GM19035 (cell line): ENCODE measurements at regions not wholly inside any gene's neighbourhood (a gene's known extent, or its start where the extent isn't known, plus 50 kb on each side); places are given as distances from the start of the nearest gene placed in this dataset.
"Not testable (repeated sequence)": the region's sequence is repeated elsewhere in the genome, so short reads cannot be mapped to it uniquely, and the experiment has no call there.

Source experiments
- ATAC-seq: cut with Tn5 transposase; IDR thresholded peaks from one replicate; pipeline ENCODE4 v1.9.1; 2021; ENCODE audit not compliant: unreplicated experiment

DNA sequence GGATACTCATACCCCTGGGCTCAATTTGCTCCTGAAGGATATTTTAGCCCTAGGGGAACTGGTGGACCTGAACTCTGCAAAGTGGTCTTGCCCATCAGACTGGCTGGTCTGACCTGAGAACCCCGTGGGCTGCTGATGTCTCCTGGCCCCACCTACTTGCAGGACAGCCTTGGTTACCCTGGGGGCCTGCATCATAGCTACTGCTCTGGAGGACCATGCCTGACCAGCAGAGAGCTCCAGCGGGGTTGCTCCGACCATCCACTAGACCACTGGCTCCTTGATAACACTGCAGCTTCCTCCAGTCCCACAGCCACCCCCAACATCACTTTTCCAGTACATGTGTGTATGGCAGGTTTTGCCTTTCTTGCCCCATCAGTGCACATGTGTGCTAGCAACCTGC is 331.6 kb upstream of the BRINP3 start:
- no peak for ATAC-seq

DNA sequence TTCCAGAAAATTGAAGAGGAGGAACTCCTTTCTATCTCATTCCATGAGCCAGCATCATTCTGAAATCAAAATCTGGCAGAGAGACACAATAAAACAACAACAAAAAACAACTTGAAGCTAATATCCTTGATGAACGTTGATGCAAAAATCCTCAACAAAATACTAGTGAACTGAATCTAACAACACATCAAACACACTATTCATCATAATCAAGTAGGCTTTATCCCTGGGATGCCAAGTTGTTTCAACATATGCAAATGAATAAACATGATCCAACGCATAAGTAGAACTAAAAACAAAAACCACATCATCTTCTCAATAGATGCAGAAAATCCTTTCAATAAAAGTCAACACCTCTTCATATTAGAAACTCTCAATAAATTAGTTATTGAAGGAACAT is 335.3 kb upstream of the BRINP3 start:
- ATAC-seq, result no peak

DNA sequence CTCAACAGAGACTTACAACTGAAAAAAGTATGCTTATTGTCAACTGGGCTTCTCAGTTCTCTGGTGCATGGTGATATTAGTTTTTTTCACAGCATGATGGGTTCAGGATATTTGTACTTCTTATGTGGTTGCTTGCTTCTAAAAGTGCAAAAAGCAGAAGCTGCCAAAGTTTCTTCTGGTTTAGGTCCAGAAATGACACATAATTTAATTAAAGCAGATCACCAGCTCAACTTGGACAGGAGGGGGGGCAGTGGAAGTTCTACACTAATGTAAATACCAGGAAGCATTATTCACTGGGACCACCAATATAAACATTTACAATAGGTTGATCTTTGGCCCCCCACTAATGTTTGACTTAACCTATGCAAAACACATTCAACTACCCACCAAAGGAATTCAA is 354.8 kb upstream of the BRINP3 start:
- ATAC-seq, result no peak

DNA sequence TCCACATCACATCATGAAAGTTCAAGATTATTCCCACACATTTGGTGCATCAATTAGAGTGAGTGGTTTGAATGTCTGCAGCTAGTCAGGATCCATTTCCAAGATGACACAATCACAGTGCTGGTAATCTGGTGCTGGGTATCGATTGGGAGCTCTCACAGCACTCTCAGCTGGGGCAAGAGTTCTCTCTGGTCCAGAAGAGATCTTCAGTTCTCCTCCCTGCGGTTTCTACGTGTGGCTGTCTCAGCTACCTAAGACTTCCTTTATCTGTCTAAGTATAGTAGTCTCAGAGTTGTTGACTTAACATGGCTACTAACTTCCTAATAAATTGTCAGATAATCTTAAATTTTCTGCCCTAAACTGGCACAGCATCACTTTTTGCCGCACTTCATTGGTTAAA is 358.0 kb upstream of the BRINP3 start:
- no peak for ATAC-seq

DNA sequence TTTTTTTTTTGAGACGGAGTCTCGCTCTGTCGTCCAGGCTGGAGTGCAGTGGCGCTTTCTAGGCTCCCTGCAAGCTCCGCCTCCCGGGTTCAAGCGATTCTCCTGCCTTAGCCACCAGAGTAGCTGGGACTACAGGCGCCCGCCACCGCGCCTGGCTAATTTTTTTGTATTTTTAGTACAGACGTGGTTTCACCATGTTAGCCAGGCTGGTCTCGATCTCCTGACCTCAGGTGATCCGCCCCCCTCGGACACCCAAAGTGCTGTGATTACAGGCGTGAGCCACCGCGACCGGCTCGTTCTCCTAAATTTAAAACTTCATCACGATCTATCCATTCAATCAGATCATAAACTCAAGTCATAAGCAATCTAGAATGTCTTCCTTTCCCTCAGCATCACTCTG is 359.5 kb upstream of the BRINP3 start:
- ATAC-seq, result not testable (repeated sequence)

DNA sequence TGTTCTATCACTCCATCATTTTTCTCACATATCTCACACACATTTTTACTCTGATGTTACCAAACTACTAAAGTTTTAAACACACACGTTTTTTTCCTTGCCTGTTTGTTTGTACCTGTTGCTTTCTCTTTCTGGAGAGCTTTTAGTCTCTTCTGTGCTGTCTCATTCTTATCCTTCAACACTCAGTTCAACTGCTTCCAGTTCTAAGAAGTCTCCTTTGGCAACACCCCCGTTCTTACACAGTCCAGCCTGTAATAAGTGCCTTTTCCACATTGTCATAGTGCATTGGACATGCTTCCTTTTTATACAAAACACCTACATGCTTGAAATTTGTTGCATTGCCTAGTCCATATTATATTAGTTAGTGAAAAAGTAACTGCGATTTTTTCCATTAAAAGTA is 360.2 kb upstream of the BRINP3 start:
- no peak for ATAC-seq

DNA sequence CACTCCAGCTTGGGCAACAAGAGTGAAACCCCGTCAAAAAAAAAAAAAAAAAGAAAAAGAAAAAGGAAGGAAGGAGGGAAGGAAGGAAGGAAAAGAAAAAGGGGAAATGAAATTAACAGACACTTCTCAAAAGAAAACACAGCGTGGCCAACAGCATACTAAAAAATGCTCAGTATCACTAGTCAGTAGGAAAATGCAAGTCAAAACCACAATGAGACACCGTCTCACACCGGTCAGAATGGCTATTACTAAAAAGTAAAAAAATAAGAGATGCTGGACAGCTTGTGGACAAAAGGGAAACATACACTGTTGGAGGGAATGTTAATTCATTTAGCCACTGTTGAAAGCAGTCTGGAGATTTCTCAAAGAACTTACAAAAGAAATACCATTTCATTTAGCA is 369.5 kb upstream of the BRINP3 start:
- no peak for ATAC-seq

DNA sequence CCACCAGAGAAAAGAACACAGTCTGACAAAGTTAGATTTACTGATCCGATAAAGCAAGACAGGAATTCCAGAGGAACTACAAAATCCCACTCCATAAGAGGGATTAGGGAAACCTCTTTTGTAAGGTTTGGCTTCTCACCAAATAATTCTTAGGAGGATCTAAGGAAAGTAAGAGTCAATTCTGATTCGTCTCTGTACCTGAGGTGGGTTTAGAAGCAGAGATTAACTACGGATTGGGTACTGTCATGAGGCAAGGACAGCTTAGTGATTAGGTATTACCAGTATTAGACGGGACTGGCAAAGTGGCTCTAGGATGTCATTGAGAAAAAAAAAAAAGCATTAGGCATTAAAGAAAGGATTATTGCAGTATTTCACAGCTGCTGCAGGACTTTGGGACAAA is 371.7 kb upstream of the BRINP3 start:
- ATAC-seq, result no peak

DNA sequence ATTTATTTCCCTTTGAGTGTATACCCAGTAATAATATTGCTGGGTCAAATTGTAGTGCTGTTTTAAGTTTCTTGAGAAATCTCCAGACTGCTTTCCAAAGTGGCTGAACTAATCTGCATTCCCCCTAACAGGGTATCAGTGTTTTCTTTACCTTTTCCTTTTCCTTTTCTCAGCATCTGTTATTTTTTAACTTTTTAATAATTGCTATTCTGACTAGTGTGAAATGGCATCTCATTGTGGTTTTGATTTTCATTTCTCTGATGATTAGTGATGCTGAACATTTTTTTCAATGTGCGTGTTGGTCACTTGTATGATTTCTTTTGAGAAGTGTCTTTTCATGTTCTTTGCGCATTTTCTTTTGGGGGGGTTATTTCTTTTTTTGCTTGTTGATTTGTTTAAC is 374.9 kb upstream of the BRINP3 start:
- ATAC-seq, result no peak

DNA sequence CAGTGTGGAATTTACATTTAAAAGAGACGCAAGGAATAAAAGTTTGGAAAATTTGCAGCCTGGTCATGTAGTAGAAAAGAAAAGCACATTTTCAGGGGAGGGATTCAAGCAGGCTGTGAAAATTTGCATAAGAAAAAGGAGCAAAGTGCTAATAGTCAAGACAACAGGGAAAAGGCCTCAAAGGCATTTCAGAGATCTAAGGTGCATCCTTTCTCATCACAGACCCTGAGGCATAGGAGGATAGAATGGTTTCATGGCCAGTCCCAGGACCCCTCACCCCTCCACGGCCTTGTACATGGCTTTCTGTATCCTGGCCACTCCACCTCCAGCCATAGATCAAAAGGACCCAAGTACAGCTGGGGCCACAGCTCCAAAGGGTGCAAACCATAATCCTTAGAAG is 380.5 kb upstream of the BRINP3 start:
- no peak for ATAC-seq

DNA sequence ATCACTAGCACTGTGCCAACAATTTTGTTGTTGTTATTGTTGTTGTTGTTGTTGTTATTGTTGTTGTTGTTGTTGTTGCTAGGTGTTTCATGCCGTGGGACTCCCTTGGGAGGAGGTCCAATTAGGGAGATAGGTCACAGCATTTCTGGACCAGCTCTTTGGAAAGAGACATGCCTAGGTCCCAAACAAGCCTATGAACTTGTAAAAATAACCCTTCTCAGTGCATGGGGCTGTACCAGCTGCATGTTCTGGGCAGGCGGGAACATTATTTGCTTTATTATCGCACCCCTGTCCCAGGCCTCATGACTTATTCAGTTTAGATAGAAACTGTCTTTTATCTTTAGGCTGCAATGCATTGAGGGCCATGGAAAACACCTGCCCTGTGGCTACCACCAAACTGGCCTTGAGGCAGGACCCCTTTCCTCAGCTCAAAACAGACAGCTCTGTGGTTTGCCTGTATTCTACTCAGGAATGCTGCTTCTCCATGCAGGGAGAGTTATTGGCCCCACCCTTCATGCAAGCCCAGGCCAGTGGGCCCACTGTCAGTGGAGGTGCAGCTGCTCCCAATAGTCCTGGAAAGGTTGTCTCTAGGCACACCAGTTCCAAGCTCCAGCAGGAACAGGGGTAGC is 386.5 kb upstream of the BRINP3 start:
- no peak for ATAC-seq

DNA sequence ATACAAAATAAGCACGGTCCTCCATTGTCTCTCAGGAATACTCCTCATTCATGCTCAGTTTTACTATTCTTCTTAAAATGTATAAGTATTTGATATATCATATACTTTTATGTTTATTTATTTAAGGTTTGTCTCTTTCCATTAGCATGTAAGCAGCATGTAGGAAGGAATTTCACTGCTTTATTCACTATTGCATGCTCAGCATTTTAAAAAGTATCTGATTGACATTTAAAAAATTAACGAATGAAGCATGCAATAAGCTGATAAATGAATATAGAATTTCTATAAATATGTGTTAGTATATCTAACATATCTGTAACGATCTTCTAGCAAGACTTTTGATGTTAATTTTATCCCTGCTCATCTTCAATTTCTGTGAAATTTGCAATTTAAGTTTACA is 402.7 kb upstream of the BRINP3 start:
- no peak for ATAC-seq

DNA sequence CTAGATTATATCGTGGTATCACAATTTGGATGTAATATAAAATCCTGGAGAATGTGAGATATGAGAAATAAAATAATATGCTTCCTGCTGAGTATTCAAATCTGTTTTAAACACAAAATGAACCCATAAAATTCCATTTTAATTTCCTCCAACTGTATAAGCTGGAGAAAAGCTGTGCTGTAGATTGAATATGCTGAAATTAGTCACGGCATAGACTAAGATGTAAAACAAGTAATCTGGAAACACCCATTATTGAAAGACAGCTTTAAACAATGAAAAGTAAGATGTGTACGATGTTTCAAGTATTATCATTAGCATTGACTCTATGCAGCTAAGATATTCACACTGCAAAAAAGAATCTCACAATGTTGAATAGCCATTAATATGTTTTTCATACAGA is 403.4 kb upstream of the BRINP3 start:
- ATAC-seq, result no peak

DNA sequence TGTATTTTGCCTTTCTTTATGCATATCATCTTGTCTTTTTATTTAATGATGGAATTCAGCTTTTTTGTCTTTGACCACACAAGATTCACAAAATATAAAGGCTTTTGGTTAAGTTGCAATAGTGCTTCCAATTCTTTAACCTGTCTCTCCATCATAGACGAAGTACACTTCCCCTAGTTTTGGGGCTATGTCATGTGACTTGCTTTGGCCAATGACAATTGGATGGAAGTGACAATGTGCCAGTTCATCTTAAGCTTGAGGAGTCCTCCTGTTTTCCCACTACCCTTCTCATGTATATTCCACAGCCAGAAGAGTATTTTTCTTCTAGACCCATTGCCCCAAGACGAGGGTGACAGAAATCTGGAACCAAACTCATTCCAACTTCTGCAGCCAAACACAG is 419.6 kb upstream of the BRINP3 start:
- ATAC-seq, result no peak

DNA sequence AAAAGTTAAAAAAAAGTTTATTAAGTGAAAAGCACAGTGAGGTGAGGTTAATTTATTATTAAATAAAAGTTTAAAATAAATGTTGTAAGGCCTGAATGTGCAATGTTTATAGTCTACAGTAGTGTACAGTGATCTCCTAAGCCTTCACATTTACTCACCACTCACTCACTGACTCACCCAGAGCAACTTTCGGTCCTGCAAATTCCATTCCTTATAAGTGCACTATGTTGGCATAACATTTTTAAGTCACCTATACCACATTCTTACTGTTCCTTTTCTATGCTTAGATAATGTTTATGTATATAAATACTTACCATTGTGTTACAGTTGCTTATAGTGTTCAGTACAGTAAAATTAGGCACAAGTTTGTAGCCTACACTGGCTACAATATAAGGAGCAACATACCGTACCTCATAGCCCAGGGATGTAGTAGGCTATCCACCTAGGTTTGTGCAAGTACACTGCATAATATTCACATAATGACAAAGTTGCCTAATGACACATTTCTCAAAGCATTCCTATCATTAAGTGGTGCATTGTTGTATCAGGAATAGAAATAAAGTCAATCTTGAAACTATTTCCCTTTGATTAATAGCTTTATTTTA is 426.5 kb upstream of the BRINP3 start:
- ATAC-seq, result no peak

DNA sequence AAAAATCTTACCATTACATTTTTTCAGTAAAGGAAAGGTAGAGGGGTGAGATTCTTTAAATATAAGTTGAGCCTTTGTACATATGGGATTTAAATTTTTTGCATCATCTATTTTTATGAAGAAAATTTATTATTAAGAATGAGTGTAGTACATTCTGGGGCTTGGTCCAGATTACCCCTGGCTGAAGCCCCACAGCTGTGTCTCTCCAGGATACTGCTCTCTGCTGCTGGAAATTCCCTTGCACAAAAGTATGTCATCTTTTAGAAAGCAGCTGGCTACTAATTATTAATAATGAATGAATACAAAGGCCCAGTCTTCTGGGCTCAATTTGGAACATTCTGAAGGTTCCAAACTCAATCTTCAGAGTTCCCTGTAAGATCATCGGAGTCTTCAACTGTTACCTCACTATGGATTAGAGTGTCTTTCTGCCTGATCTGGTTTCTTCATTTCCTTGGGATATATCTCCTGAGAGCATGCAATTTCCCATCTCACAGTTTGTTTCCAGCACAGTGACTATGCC is 428.6 kb upstream of the BRINP3 start:
- no peak for ATAC-seq

DNA sequence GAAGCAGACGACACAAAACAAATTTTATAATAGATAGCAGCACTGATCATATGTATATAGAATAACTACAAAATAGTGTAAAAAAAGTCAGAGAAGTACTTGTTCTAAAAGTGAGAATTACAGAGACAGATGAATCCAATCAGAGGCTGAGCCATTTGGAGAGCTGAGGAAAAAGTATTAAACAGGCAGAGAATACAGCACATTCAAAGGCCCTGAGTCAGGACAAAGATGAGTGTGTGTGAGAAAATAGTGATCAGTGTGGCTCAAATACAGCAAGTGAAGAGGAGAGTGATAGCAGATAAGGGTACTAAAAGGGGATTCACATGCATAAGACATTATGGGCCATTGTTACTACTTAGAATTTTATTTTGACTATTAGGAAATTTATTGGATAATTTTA is 430.6 kb upstream of the BRINP3 start:
- ATAC-seq, result no peak

DNA sequence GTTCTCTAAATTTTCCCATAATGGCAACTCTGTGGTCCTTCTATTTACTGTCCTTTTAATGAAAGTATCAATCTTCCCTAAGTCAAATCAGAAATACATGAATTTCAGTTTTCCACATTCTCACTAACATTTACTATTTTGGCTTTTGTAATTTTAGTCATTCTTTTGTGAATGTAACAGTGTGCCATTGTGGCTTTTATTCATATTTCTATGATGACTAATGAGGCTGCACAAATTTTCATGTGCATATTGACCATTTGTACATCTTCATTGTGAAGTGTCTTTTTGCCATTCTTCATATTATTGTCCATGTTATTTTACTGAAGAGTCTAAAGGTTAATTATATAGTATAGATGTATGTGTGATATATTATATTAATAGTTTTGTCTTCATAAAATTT is 431.0 kb upstream of the BRINP3 start:
- no peak for ATAC-seq

DNA sequence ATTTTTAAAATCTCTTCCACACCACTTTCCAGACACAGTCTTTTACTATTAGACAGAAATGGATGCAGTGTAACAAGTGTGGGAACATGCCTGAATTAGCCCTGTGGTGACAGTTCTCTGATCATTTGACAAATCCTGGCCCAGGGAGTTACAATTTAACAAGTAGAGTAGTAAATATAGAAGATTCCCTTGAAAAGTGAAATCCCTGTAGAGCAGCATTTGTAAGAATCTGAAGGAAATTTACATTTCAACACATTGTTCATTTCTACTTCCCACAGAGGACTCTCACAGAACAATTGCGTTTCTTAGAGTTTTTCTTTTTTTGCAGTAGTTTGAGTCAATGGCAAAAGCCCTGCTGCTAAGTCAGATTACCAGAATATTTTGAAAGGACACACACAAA is 458.3 kb upstream of the BRINP3 start:
- ATAC-seq, result no peak

DNA sequence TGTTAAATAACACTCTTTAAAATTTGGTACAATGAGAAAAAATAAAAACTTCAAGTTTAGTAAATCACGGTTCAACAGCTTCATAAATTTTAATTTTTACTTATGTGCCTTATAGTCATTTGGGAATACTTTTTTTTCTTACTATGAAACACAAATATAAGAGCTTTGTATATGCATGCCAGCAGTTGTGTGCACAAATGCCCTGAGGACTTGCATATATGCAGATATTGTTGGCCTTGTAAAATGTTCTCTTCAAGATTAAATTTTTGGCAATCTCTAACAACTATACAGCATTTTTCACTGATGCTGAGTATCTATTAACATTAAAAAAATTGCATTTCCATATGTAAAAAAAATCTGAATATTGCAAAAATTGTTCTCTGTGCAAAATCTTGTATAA is 458.7 kb upstream of the BRINP3 start:
- ATAC-seq, result no peak

DNA sequence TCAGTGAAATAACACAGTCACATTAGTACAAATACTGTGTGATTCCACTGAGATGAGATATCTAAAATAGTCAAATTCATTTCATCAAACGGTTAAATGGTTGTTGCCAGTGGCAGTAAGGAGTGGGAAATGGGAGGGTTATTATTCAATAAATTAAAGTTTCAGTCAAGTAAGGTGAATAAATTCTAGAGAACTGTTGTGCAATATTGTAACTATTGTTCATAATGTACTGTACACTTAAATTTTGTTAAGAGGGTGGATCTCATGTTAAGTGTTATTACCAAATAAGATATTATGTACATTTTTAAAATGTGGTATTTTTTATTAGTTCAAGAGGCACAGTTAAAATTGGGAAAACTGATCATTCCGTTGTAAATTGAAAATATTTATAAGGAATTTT is 463.3 kb upstream of the BRINP3 start:
- ATAC-seq, result no peak

DNA sequence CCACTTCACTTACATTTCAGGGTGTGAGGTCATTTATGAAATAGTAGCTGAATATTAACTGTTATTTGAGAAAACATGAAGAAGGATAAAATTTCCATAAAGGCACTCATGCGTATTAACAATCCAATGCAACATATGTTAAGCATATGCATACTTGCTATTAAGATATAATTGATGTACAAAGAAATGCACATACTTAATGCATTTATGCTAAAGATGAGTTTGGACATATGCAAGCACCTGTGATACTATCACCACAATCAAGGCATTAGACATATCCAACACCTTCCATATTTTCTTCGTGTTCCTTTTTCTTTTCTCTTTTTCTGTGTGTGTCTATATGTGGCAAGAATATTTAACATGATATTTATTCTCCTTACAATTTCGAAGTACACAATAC is 464.8 kb upstream of the BRINP3 start:
- no peak for ATAC-seq

DNA sequence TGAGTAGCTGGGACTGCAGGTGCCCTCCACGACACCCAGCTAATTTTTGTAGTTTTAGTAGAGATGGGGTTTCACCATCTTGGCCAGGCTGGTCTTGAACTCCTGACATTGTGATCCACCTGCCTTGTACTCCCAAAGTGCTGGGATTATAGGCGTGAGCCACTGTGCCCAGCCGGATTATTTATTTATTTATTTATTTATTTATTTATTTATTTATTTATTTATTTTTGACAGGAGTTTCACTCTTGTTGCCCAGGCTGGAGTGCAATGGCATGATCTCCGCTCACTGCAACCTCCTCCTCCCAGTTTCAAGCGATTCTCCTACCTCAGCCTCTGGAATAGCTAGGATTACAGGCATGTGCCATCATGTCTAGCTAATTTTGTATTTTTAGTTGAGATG is 466.1 kb upstream of the BRINP3 start:
- not testable (repeated sequence) for ATAC-seq
